Activated CD4-positive, alpha-beta T cell treated with anti-CD3 and anti-CD28 coated beads, Interleukin-2, amount 50 U/mL, for 16 hours (primary cell): ENCODE measurements at regions not wholly inside any gene's neighbourhood (a gene's known extent, or its start where the extent isn't known, plus 50 kb on each side); places are given as distances from the start of the nearest gene placed in this dataset.
"Not testable (repeated sequence)": the region's sequence is repeated elsewhere in the genome, so short reads cannot be mapped to it uniquely, and the experiment has no call there.

Experiments
- DNase-seq: peaks from one replicate; pipeline ENCODE4 v3.0.0-alpha.2; 2020

DNA sequence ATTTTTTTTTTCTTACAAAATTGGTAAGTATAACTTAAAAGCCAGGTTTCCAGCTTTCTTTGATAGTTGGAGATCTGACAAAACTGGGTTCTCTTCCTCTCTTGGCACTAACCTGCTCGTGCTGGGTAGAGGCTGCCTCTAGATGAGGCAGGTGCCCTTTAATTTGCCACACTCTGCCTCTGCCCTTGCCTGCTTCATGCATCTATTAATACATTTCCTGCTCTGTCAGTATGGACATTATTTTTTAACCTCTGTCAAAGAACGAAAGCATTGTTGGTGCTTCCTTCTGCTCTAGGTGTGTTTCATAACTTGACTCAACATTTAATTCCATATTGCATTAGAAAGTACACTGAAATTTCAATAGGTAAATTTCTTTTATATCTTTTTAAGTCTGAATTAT is 490.7 kb upstream of the ZEB2 start:
- DNase-seq, result no peak

DNA sequence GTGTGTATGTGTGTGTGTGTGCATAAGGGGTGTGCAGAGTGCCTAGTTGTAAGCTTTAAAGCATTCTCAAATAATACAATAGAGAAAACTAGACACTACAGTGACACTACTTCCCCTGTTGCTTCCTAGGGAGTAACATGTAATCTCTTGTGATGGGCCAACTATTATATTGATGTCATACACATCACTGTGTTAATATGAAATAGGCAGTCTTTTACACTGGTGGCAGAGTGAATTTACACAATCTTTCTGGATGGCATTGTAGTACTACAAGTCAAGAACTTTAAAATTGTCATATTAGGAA is 488.0 kb upstream of the ZEB2 start:
- no peak for DNase-seq

DNA sequence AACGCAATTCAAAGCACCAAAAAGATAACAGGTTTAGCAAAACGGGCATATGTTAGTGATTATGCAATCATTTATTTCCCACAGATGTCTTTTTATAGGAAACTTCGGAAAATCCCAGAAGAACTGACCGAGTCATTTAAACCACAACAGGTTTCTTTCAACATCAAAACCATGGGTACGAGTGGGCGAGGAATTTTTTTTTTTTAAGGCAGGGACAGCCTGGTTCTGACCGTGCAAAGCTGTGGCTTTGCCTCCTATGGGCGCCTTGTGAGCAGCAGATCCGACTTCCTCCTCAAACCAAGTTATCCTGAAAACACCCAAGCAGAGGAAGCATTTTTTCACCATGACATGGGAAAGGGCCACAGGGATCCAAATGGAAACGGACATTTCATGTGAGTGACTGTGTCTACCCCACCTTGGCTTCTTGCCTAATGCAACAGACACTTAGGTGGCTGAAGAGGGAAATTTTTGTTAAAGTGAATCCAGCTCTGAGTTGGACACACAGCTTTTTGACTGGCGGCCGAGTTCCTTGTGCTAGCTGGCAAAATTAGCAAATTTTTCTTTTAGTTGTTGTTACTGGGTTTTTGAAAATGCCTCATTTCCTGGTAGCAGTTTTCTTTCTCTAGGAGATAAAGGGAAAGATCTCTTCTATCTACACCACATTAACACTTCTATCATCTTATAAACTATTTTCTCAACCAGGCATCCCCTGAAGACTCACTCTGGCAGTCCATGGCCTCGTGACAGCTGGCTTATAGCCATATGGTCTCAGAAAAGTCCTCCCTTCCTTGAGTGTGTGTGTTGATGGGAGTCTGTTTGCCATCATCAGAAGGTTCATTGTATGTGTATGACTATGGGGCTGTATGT is 487.4 kb upstream of the ZEB2 start:
- no peak for DNase-seq

DNA sequence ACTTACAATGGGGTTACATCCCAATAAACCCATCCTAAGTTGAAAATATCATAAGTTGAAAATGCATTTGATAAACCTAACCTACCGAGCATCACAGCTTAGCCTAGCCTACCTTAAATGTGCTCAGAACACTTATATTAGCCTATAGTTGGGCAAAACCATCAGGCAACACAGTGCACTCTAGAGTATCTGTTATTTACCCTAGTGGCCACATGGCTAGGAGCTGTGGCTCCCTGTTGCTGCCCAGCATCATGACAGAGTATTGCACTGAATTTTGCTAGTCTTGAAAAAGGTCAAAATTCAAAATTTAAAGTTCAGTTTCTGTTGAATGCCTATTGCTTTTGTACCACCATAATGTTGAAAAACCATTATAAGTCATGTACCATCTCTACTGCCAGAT is 482.7 kb upstream of the ZEB2 start:
- no peak for DNase-seq

DNA sequence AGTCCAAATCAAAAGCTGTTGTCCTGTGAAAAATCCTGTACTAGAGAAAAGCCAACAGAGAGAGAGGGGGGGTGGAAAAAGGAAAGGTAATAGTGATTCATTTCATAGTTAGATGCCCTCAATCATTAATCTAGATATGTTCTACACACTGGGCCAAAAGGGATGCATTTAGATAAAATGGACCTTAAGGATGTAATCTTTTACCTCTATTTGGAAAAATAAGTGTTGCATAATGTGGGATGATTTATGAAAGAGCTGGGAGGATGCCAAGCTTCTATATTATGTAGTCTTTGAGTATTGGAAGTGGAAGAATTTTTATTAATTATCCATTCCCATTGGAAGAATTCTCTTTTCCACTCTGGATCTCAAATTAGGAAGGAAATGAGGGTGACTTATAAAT is 480.5 kb upstream of the ZEB2 start:
- no peak for DNase-seq

DNA sequence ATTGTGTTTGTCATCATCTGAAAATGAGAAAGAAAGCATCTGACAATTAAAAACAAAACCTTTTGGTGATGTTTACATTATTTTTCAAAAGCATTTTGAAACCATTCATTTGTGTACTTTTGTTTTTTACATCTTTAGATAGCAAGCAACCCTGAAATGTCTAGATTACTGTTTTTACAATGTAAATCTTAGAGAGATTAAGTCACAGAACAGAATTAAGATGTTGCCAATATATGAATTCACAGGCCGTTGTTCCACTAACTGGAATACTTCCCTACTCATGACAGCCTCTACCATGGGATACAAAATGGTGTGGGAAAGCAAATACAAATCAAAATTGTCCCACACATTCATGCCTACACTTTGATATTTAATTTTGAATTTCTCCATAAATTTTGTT is 480.0 kb upstream of the ZEB2 start:
- no peak for DNase-seq

DNA sequence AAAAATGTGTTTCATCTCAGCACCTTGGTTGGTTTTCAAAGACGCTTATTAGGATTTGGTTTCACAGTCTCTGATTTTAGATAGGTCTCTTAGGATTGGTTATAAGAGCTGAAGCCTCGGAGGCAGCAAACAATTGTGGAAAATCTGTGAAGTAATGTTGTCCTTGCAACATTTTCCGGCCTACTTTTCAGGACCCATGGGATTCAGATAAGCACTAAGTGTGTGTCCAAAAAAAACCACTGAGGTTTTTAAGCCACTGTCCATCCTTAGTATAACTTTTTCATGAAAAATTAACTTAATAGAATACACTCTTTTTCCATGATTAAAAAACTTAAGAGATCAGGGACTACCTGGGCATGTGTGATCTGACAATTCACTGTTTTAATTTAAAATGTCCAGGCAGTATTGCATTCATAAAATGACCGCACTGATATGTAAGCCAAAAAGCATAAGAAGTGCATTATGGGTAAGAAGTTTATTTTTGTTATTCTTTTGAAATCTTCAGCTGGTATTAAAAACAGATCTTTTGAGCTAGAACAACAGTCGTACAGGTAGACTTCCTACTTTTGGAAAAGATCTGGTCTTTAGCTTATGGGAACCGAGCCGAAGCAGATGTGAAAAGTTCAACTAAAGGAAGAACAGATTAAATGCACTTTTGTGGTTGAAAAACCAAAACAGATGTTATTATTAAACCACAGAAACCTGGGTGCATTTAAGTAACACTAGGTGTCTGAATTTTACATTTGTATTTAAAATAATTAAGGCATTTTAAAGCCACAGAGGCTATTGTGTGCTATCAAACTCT is 479.4 kb upstream of the ZEB2 start:
- DNase-seq, result no peak

DNA sequence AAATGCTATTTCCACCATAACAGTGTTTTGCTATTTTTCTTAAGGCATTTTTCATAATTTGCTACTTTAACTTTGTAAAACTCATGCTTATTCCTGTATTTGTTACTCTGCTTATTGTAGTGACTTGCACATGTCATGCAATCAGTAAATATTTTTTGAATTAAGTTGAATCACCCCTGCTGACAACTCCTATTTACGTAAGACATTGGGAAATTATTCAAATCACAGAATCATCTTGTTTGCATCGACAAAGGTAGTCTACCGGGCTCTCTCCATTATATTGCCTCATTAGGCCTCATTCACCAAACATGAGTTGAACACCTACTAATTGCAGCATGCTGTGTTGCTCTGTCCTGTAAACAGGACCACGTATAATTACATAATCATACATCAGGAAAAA is 478.5 kb upstream of the ZEB2 start:
- no peak for DNase-seq

DNA sequence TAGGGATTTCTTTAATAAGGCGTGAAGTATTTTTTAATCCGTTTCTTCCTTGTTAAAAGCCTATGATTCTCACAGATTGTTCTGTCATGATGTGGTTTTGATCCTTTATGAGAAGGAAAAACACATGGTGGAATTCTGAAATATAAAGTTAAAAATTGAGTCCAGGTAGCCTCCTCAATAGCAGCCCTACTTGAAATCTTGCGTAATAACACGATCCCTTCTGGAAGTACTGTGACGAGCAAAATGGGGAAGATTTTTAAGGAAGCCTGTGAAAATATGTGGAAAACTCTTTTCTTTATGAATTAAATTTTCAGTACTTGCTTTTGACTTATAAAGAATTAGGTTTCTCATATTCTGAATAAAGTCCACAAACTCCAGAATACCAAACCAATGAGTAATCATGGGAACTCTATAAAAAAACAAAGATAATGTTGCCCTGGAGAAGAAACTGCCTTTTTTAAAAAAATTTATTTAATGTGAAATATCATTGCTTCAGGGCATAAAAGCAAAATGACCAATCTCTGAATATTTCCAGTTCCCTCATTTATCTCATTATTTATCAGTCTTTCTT is 476.4 kb upstream of the ZEB2 start:
- DNase-seq, result no peak

DNA sequence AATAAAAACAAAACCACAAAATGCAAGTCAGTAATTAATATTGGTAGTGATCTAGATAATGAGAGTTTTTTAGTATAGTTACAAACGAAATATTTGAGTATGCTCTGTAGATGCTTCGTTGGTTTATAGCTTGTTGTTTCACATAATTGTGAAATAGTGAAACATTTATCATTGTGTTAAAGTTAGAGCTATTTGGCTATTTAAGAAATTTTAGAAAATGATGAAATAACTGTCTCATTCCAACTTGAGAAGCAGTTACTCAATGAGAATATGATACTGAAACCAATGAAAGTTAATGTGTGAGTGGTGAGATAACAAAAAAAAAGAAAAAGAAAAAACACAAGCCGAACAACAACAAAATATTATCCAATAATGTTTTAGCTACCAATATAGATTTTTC is 475.6 kb upstream of the ZEB2 start:
- DNase-seq, result no peak

DNA sequence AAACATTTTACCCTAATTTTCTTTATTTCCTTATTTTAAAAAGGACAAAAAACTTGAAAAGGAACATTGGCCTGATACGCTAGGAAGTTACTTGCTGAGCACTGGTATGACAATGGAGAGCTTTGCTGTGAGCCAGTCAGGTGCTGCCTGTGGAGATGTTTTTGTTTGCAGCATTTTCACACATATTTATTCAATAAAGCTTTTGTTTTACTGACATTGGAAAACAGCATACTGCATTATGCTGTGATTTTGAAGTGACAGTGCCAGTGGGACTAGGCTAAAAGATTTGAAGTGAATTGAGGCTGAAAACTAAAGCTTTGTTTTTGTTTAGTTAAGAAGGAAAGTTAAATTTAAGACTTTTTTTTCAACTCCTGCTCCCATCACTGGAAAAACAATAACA is 470.7 kb upstream of the ZEB2 start:
- no peak for DNase-seq

DNA sequence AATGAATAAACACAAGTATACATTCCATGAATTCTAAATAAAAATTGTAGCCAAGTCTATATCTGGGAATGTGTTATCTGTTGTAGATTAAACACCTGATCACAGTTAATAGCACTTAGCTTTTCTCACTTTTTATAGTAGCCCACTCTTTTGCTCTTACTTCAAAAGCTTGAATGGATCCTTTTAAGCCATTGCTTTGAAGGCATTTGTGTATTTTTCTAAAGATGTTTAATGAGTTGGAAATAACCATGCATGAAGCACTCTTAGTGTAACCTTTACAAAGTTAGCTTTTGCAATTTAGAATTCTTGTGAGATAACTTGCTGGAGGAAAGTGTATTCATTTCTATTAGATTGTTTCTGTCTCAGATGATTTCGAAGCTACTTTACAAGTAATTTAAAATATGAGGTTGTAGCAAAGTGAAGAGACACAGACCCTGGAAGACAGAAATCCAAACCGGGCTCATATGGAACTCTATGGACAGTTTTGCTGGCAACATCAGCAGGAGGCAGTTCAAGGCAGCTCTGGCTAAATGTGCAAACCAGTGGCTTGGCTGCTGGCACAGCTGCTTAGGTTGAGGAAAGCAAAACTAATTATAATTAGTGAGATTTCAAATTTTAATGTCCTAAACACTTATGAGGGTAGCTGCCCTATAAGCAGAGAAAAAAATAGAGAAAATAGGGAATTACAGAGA is 469.8 kb upstream of the ZEB2 start:
- DNase-seq, result no peak

DNA sequence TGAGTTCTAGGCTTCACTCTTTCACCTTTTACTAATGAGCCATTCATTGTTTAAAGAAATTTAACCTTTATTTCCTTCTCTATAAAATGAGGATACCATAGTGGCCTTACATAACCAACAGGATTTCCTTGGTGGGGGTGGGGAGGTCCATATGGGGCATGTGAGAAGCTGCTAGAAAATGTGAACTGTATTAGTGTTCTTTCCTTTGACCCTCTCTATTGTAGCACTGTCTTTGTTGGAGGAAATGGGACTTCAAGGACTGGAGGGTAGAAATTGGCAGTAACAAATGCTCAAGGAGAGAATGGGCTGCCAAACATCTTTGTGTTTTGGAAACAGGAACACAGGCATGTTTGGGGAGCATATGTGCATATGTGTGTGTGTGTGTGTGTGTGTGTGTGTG is 468.7 kb upstream of the ZEB2 start:
- DNase-seq, result no peak

DNA sequence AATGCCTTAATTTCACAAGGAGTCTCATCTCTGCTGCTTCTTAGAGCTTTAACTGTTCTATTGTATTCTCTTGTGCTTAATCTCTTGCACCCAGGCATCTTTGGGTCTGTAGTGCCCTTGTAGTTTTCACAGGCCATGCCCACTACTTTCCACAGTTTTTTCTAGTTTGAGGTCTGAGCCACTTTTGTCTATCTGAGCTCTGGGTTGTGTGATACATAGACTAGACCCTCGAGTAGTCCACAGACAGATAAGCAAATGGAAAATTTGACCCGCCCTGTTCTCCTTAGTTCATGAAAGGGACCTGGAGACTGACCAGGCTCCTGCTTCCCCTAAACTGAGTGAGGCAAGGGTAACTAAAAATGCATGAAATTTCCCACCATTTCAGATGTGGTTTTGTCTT is 466.8 kb upstream of the ZEB2 start:
- no peak for DNase-seq

DNA sequence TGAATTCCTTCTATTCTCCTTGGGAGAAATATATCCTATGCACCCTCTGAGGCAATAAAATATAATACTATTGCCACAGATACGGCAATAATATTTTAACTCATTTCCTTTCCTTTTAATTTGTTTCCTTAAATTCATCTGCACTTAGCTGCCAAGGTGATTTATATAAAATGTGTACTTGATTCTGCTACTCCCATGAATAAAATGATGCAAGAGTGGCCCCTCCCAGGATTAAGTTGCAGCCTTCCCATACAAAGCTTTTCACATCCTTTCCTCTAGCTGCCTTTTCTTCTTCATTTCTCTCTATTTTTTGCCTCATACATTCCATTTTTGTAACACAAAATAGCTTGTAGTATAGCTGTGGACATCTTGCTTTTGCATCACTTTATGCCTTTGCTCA is 464.1 kb upstream of the ZEB2 start:
- no peak for DNase-seq

DNA sequence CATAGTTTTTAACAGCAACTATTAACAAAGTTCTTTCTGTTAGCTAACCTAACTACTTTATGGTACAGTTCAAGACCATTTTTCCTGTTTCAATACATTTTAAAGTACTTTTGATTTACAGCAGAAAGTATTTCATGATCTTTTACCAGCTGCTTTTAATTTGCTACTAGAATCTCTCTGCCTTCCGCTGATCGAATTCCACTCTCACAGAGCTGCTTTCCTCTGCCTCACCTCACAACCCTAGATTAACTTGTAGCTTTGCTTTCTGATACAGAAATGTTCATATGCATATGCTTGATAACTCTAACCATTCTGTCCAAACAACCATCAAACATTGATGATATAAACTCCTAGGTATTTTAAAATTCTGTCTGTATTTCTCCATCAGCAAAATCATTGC is 463.2 kb upstream of the ZEB2 start:
- DNase-seq, result no peak

DNA sequence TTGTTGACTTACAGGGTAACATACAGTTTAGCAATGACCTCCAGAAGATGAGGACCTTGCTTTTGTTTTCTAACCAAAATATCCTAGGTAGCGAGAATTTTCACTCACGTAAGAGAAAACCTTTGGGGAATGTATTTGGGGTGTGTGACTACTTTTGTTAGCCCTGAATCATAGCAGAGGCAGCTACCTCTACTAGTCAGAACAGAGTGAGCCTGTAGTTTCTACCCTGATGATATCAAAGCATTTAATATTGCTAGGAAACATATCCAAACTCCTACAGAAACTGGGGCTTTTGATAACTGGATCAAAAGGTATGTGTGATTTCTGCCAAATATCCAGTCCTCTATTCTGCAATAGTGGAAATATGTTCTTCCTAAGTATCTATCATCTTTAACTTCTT is 462.6 kb upstream of the ZEB2 start:
- no peak for DNase-seq

DNA sequence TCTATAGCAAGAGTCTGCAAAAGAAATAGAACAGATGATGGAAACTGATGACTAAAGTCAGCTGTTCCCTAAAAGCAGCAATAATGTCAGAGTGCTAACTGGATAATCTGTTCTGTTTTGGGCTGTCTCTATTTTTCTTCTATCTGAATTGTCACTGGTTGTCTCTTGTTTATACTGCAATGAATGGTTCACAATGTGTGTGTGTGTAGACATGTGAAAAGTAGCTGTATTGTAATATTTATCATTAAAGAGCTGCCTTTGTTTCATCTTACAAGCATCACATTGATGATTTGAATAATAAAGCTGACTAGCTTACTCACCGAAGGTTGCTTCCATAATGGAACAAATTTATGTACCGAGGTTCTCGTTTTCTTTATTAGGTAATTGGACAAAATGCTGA is 456.0 kb upstream of the ZEB2 start:
- DNase-seq, result no peak

DNA sequence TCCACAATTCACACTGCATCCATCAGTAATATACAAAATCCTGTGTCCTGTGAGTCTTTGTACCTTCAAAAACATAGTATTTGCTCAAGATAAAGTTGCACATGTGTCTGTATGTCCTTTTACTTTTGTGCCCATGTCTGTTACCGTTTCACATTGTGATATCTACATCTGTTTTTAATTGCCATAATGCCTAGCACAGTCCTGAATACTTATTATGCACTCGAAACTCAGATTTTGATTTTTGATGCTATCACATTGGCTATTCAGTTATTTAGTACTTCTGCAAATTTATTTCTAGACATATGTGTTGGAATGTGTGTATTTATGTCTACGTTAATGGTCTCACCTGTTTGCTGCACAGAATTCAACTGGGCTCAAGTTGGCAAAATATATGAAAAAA is 452.8 kb upstream of the ZEB2 start:
- no peak for DNase-seq

DNA sequence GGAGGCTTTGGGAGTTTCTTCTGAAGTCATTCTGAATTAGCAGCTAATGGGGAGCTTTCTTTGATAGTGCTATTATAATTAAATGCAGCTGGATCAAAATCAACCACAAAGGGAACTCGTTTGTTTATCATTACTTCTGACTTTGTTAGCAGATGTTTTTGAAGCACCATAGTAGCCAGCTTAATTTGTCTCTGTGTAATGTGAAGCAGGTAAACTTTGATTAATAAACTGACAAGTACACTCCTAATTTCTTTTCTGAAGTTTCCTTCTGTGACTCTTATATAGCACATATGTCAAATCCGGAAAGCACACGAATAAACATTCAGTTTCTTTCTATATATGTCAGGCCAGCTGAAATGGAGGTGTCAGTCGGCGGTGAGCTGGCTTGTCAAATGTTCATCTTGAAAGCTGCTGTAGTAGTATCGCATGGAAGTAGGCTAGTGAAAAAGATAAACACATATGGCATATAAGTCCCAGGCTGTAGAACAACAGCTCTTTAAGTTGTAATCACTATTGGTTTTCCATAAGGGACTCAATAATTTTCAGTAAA is 451.9 kb upstream of the ZEB2 start:
- DNase-seq, result no peak

DNA sequence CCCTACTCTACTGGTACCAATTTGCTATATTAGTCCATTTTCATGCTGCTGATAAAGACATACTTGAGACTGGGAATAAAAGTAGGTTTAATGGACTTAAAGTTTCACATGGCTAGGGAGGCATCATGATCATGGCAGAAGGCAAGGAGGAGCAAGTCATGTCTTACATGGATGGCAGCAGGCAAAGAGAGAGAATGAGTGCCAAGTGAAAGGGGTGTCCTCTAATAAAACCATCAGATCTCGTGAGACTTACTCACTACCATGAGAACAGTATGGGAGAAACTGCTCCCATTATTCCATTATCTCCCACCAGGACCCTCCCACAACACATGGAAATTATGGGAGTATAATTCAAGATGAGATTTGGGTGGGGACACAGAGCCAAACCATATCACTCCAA is 450.5 kb upstream of the ZEB2 start:
- not testable (repeated sequence) for DNase-seq

DNA sequence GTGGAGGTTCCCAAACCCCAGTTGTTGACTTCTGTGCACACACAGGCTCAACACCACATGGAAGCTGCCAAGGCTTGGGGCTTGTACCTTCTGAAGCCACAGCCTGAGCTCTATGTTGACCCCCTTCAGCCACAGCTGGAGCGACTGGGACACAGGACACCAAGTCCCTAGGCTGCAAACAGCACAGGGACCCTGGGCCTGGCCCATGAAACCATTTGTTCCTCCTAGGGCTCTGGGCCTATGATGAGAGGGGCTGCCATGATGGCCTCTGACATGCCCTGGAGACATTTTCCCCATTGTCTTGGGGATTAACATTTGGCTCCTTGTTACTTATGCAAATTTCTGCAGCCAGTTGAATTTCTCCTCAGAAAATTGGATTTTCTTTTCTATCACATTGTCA is 449.6 kb upstream of the ZEB2 start:
- DNase-seq, result not testable (repeated sequence)

DNA sequence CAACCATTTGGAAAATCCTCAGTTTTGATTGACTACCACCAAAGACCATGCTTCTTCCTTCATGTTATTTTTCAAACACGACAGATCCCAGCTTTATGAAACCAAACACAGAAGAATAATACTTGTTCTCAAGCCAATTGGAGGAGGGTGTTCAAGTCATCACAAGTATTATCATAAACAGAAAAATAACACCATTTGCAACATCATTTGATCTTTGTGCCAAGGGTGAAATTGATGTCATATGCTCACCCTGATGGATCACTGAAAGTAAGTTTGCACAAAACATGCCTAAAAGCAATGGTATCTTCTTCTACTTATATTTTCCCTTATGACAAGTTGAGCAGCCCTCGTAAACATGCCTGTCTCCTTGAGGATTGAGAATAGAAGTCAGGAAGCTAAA is 448.0 kb upstream of the ZEB2 start:
- DNase-seq, result no peak
